ENCODE measurements at regions not wholly inside any gene's neighbourhood (a gene's known extent, or its start where the extent isn't known, plus 50 kb on each side); places are given as distances from the start of the nearest gene placed in this dataset.

GRCh38 chr15:62524848-62525247 lies 359.8 kb upstream of the C2CD4B start:
- TF ChIP-seq NFIC (IDR thresholded peaks at IDR 0.05) = no peak
- no peak for TF ChIP-seq EP300 (IDR thresholded peaks at IDR 0.05; ENCODE audit: borderline replicate concordance)
- TF ChIP-seq ZBTB7A (IDR thresholded peaks at IDR 0.05; ENCODE audit: low read depth) = no peak
- TF ChIP-seq TAF1 (IDR thresholded peaks at IDR 0.05; ENCODE audit: low read depth) = no peak
- no peak for TF ChIP-seq CREB1 (IDR thresholded peaks at IDR 0.05; ENCODE audit: low read depth)
- no peak for TF ChIP-seq YY1 (IDR thresholded peaks at IDR 0.05; ENCODE audit: low read depth)
- TF ChIP-seq FOXM1 (IDR thresholded peaks at IDR 0.05; ENCODE audit: borderline replicate concordance, low read depth) = no peak
- TF ChIP-seq EGR1 (IDR thresholded peaks at IDR 0.05) = no peak
- no peak for TF ChIP-seq RAD21 (IDR thresholded peaks at IDR 0.05; ENCODE audit: low read depth)
- no peak for TF ChIP-seq USF1 (IDR thresholded peaks at IDR 0.05)
- no peak for TF ChIP-seq TEAD4 (IDR thresholded peaks at IDR 0.05)
- TF ChIP-seq REST (IDR thresholded peaks at IDR 0.05; ENCODE audit: low read depth) = no peak
- no peak for TF ChIP-seq CEBPB (IDR thresholded peaks at IDR 0.05)
- TF ChIP-seq MAX (IDR thresholded peaks at IDR 0.05) = no peak
